Epithelial cell of esophagus (primary cell): ENCODE measurements at regions not wholly inside any gene's neighbourhood (a gene's known extent, or its start where the extent isn't known, plus 50 kb on each side); places are given as distances from the start of the nearest gene placed in this dataset.

Experiments
- DNase-seq: peaks from one replicate; pipeline ENCODE4 v3.0.0; 2010; ENCODE audit warnings: low read depth
- H3K4me3 ChIP-seq: 2 replicates; pipeline ENCODE4 v1.5.1; 2011; ENCODE audit warnings: mild to moderate bottlenecking, low read length, control low read depth
- CTCF ChIP-seq: IDR thresholded peaks from 2 replicates; pipeline ENCODE4 v1.5.1; 2011; ENCODE audit warnings: low read depth, mild to moderate bottlenecking, low read length, control low read depth, inconsistent platforms; ENCODE audit not compliant: insufficient read depth; ENCODE audit errors: missing control alignments

GRCh38 chr5:128019391-128019790 is 64.2 kb upstream of the SLC12A2 start:
- no peak for TF ChIP-seq CTCF
- no peak overlapping the region for H3K4me3 ChIP-seq
- DNase-seq: no peak

DNA sequence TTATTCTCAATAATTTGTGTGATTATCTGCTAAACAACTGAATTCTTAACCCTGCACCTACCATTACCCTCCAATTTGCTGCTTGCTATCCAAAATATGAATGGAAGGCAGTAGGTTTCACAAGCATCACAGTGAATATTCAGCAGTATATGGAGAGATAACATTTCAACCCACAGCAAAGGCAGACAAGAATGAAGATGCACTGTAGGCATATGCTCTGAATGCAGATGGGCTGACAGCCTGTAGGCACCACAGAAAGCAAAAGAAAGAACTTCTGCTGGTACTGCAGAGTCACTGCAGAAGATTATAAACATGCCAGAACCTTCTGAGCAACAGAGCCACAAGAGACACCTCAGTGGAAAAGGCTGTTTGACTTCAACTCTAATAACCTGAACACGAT is 63.6 kb upstream of the SLC12A2 start:
- no peak for TF ChIP-seq CTCF
- no peak for DNase-seq
- H3K4me3 ChIP-seq: no peak overlapping the region

GRCh38 chr5:128021411-128021810 is 62.2 kb upstream of the SLC12A2 start:
- no peak for DNase-seq
- TF ChIP-seq CTCF: no peak
- H3K4me3 ChIP-seq: no peak overlapping the region
